ENCODE measurements at regions not wholly inside any gene's neighbourhood (a gene's known extent, or its start where the extent isn't known, plus 50 kb on each side); places are given as distances from the start of the nearest gene placed in this dataset.

GRCh38 chr11:29129844-29130243 lies 887.0 kb downstream of the KCNA4 start:
- H3K4me3 ChIP-seq (ENCODE audit: low read depth, low read length): no peak overlapping the region
- no peak for TF ChIP-seq CTCF (IDR thresholded peaks at IDR 0.05; ENCODE audit: borderline replicate concordance, insufficient read depth, low read depth, low read length)

- no peak for TF ChIP-seq CTCF (IDR thresholded peaks at IDR 0.05; ENCODE audit: borderline replicate concordance, insufficient read depth, low read depth, low read length)
- H3K4me3 ChIP-seq (ENCODE audit: low read depth, low read length): no peak overlapping the region
Measured at GRCh38 chr11:29127461-29127860, 889.4 kb downstream of the KCNA4 start.

- TF ChIP-seq CTCF (IDR thresholded peaks at IDR 0.05; ENCODE audit: borderline replicate concordance, insufficient read depth, low read depth, low read length): no peak
- no peak overlapping the region for H3K4me3 ChIP-seq (ENCODE audit: low read depth, low read length)
Measured at GRCh38 chr11:29125606-29126005, 891.2 kb downstream of the KCNA4 start.

GRCh38 chr11:29124470-29124869 lies 892.4 kb downstream of the KCNA4 start:
- no peak for TF ChIP-seq CTCF (IDR thresholded peaks at IDR 0.05; ENCODE audit: borderline replicate concordance, insufficient read depth, low read depth, low read length)
- H3K4me3 ChIP-seq (ENCODE audit: low read depth, low read length): no peak overlapping the region

- TF ChIP-seq CTCF (IDR thresholded peaks at IDR 0.05; ENCODE audit: borderline replicate concordance, insufficient read depth, low read depth, low read length): no peak
- no peak overlapping the region for H3K4me3 ChIP-seq (ENCODE audit: low read depth, low read length)
Measured at GRCh38 chr11:29119707-29120618, 896.9 kb downstream of the KCNA4 start.

- H3K4me3 ChIP-seq (ENCODE audit: low read depth, low read length): no peak overlapping the region
- TF ChIP-seq CTCF (IDR thresholded peaks at IDR 0.05; ENCODE audit: borderline replicate concordance, insufficient read depth, low read depth, low read length): no peak
Measured at GRCh38 chr11:29119116-29119515, 897.7 kb downstream of the KCNA4 start.

GRCh38 chr11:29100967-29101366 lies 915.9 kb downstream of the KCNA4 start:
- no peak for TF ChIP-seq CTCF (IDR thresholded peaks at IDR 0.05; ENCODE audit: borderline replicate concordance, insufficient read depth, low read depth, low read length)
- no peak overlapping the region for H3K4me3 ChIP-seq (ENCODE audit: low read depth, low read length)
